Uterus (tissue), 2 donors: ENCODE measurements at regions not wholly inside any gene's neighbourhood (a gene's known extent, or its start where the extent isn't known, plus 50 kb on each side); places are given as distances from the start of the nearest gene placed in this dataset.

Source experiments
- CTCF ChIP-seq, 4 experiments: fragments of 200-600 bp in 2 of 4; fragments of 450-650 bp in 2 of 4; sonication (generic) in 2 of 4; IDR thresholded peaks; one replicate each; pipeline ENCODE4 v1.5.1; 2016 to 2019; ENCODE audit warnings: antibody characterized with exemption in 4 of 4, mild to moderate bottlenecking in 2 of 4, moderate library complexity in 1 of 4
- POLR2A ChIP-seq, 2 donors: fragments of 450-650 bp; IDR thresholded peaks; one replicate each; pipeline ENCODE4 v1.6.1; 2016; ENCODE audit warnings: antibody characterized with exemption in 2 of 2, mild to moderate bottlenecking in 1 of 2, moderate library complexity in 1 of 2

DNA sequence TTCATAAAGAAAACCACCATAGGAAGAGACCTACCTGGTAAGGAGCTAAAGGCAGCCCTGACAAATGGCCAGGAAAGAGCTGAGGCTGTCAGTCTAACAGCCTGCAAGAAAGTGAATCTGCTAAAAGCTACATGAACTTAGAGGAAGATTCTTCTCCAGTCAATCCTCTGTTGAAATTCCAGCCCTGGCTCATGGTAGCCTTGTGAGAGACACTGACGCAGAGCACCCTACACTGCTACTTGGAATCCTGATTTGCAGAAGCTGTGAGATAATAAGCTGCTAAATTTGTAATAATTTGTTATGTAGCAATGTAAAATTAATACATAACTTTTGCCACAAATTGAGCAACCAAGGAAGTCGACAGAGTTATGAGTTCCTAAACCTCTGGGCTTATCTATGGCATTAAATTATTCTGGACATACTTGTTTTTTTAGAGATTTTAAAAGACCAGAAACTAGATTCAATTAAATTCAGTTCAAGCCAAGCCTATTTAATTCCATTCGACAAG is 257.0 kb downstream of the ETNK1 start:
- TF ChIP-seq CTCF (IDR thresholded peaks at IDR 0.05) = no peak
- no peak for TF ChIP-seq POLR2A (IDR thresholded peaks at IDR 0.05)
